NCI-H2029 treated with DMSO at 0.1 percent for 48 hours (cell line): ENCODE measurements at regions not wholly inside any gene's neighbourhood (a gene's known extent, or its start where the extent isn't known, plus 50 kb on each side); places are given as distances from the start of the nearest gene placed in this dataset.
"Not testable (repeated sequence)": the region's sequence is repeated elsewhere in the genome, so short reads cannot be mapped to it uniquely, and the experiment has no call there.

ENCODE experiments used
- DNase-seq: peaks from one replicate; lab custom pipeline; 2025; lab: John Stamatoyannopoulos, UW

GRCh38 chr2:156005531-156005930 is 327.0 kb downstream of the NR4A2 start:
- DNase-seq = no peak

GRCh38 chr2:156004459-156004858 is 328.1 kb downstream of the NR4A2 start:
- no peak for DNase-seq

GRCh38 chr2:156003780-156004179 is 328.7 kb downstream of the NR4A2 start:
- DNase-seq = no peak

- no peak for DNase-seq
Observed at GRCh38 chr2:156001851-156002250, 330.7 kb downstream of the NR4A2 start.

- DNase-seq = no peak
Observed at GRCh38 chr2:155997538-155997937, 335.0 kb downstream of the NR4A2 start.

GRCh38 chr2:155994315-155994714 is 338.2 kb downstream of the NR4A2 start:
- no peak for DNase-seq

GRCh38 chr2:155983845-155984244 is 348.7 kb downstream of the NR4A2 start:
- DNase-seq = no peak

GRCh38 chr2:155982135-155982534 is 350.4 kb downstream of the NR4A2 start:
- DNase-seq = no peak

GRCh38 chr2:155980941-155981560 is 351.5 kb downstream of the NR4A2 start:
- no peak for DNase-seq

- DNase-seq = no peak
Observed at GRCh38 chr2:155975734-155976133, 356.8 kb downstream of the NR4A2 start.

- no peak for DNase-seq
Observed at GRCh38 chr2:155972916-155973315, 359.6 kb downstream of the NR4A2 start.

GRCh38 chr2:155966064-155966471 is 366.5 kb downstream of the NR4A2 start:
- not testable (repeated sequence) for DNase-seq

GRCh38 chr2:155965415-155966063 is 367.0 kb downstream of the NR4A2 start:
- DNase-seq = no peak

GRCh38 chr2:155961641-155962040 is 370.9 kb downstream of the NR4A2 start:
- DNase-seq = no peak

- DNase-seq = no peak
Observed at GRCh38 chr2:155958834-155959233, 373.7 kb downstream of the NR4A2 start.

- DNase-seq = no peak
Observed at GRCh38 chr2:155947069-155947468, 385.5 kb downstream of the NR4A2 start.

GRCh38 chr2:155944218-155944617 is 388.3 kb downstream of the NR4A2 start:
- DNase-seq = no peak

GRCh38 chr2:155930312-155930711 is 402.2 kb downstream of the NR4A2 start:
- no peak for DNase-seq

- DNase-seq = no peak
Observed at GRCh38 chr2:155917380-155917779, 415.1 kb downstream of the NR4A2 start.

- no peak for DNase-seq
Observed at GRCh38 chr2:155913356-155913755, 419.2 kb downstream of the NR4A2 start.

GRCh38 chr2:155908567-155908966 is 424.0 kb downstream of the NR4A2 start:
- no peak for DNase-seq

- DNase-seq = no peak
Observed at GRCh38 chr2:155907211-155907610, 425.3 kb downstream of the NR4A2 start.

GRCh38 chr2:155905657-155906056 is 426.9 kb downstream of the NR4A2 start:
- DNase-seq = no peak

- no peak for DNase-seq
Observed at GRCh38 chr2:155904720-155905119, 427.8 kb downstream of the NR4A2 start.
